ENCODE measurements at regions not wholly inside any gene's neighbourhood (a gene's known extent, or its start where the extent isn't known, plus 50 kb on each side); places are given as distances from the start of the nearest gene placed in this dataset.
"Not testable (repeated sequence)": the region's sequence is repeated elsewhere in the genome, so short reads cannot be mapped to it uniquely, and the experiment has no call there.

DNA sequence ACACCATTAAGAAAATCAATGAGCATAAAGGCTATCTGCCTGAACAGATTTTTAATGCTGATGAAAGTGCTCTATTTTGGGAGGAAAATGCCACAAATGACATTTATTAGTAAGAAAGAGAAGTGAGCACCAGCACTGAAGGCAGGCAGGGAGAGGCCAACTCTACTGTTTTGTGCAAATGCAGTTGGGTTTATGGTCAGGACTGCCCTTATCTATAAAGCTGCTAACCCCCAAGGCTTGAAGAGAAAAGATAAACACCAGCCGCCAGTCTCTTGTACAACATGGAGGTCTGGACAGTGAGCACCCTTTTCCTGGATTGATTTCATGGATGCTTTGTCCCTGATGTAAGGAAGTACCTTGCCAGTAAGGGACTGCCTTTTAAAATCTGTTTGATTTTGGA is 246.8 kb upstream of the SFSWAP start:
- no peak for DNase-seq

DNA sequence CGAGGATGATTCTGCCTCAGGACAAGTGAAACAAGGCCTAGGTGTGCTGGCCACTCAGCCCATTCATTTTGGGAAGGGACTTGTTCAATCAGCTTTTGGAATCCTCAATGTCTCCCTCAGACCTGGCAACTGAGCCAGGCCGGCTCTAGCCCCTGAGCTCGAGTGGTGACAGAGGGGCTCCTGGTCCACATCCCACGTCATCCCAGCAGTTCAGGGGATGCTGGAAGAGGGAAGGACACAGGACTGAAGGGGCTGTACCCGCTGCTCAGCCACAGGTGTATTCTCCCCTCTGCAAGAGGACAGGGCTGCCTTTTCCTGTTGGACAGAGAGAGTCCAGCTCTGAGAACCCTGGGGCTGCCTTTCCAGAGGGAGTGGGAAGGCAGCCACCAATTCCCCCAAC is 244.6 kb upstream of the SFSWAP start:
- no peak for DNase-seq

DNA sequence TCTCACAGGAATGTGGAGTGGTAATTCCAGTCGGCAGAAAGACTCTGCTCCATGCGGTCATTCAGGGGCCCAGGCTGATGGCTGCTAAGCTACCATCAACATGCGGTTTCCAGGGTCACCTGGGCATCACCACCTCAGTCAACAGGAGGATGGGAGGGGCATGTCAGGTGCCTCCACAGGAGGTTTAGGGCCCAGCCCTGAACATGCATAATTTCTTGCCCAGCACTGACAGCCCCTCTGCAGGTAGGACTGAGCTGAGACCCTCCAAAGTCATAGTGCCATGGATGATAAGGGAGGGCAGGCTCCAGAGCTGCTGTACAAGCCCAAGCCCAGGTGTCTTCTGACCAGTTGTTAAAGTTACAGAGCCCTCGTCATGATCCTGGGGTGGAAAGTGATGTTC is 244.0 kb upstream of the SFSWAP start:
- DNase-seq, result no peak

DNA sequence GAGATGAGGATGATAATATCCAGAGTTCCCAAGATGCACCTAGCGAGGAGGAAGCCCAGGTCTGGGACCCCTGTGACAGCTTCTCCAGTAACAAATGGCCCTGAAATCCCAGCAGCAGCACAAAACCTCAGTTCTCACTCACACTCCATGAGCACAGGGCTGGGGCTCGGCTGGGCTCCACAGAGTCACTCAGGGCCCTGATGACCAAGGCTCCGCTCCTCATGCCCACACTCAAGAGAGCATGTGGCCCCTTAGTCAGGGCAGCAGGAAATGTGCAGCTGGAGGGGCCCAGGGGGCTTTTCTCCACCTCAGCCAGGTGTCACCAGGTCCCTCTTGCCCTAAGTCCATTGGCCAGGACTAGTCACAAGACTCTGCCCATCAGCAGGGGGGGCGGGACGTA is 242.7 kb upstream of the SFSWAP start:
- no peak for DNase-seq

DNA sequence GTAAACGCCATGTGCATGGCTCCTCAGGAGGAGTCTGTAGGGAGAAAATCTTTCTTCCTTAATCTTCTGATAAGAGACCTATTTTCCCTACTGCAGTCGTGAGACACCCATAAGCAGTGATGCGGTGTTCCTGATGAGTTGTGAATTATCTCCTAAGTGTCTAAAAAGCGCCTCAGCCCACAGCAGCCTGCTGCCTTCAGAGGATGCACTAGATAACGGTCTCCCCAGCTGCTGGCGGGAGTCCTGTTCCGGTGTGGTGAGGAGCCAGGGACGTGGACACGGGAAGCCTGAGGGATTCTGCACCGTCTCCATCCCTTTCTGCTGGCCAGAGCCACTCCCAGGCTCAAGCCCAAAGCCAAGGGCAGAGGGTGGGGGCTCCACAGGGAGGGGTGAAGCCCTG is 240.9 kb upstream of the SFSWAP start:
- DNase-seq, result not testable (repeated sequence)

DNA sequence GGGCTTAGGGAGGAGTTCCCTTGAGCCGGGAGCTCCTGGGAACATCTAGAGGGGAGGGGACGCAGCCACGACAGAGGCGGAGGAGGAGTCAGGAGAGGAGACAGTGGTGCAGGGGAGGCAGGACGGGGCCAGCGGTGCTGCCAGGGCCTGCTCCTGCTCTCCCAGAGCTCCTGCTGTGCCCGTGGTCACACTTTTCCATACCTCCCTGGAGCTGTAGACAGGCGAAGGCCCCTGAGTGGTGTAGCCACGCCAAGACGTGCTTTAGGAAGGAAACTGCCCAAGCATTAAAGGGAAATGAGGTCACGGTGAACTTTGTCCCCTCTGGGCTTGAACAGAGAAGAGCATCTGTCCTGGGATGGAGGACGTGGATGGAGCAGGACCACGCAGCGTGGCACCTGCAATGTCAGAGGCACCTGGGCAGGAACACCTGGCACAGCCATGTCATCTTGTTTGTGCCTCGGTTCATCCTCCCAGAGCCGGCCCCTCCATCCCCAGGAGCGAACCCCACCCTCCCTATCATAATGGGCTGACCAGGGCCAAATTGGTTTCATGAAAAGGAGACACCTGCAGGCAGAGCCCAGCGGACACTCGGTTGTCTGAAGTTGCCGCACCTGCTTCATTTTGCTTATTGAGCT is 239.5 kb upstream of the SFSWAP start:
- no peak for DNase-seq

DNA sequence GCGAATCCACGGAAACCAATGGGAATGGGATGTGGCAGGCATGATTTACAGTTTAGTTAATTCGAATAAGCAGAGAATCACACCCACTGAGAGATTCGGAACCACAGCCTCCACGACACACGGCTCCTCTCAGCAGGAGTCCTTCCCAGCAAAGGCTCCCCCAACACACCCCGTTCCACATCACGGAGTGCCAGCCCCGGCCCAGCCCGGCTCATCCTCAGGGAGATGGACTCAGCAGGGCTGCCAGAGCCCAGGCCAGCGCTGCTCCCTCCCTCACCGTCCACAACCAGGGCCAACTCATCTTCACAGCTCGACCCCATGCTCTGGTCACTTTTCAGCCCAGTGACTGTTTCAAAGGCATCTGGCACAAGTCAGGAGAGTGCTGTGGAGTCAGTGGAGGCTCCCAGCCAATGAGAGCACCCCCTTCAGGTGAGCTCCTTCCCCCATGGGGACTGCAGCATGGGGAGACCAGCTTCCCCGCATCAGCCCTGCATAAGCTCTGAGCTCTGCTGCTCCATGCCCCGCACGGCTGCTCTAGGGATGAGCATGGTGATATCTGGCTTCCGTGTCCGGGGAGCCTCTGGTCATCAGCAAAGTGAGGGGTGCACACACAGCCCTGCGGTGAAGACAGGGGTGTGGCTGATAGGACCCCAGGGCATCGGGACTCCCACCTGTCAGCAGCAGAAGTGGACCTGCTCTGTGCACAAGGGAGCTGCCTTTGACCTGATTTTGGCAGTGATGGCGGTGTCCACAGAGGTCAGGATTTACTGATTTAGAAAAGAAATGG is 238.8 kb upstream of the SFSWAP start:
- no peak for DNase-seq

DNA sequence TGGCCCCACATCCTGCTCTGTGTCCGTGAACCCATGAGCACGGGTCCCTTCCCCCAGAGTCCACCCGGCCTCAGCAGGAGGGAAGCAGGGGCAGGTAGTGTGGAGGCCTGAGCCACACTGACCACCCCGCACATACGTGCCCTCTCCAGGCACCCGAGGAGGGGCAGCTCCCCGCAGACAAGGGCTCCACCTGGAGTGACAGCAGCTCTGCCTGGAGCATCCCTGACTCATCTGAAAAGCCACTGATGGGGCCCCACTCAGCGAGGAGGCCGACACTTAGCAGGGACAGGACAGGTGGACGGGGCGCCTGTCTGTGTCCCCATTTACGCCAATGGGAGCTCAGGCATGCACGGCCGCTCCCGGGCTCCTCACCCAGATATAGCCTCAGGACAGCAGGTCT is 237.6 kb upstream of the SFSWAP start:
- DNase-seq, result no peak

DNA sequence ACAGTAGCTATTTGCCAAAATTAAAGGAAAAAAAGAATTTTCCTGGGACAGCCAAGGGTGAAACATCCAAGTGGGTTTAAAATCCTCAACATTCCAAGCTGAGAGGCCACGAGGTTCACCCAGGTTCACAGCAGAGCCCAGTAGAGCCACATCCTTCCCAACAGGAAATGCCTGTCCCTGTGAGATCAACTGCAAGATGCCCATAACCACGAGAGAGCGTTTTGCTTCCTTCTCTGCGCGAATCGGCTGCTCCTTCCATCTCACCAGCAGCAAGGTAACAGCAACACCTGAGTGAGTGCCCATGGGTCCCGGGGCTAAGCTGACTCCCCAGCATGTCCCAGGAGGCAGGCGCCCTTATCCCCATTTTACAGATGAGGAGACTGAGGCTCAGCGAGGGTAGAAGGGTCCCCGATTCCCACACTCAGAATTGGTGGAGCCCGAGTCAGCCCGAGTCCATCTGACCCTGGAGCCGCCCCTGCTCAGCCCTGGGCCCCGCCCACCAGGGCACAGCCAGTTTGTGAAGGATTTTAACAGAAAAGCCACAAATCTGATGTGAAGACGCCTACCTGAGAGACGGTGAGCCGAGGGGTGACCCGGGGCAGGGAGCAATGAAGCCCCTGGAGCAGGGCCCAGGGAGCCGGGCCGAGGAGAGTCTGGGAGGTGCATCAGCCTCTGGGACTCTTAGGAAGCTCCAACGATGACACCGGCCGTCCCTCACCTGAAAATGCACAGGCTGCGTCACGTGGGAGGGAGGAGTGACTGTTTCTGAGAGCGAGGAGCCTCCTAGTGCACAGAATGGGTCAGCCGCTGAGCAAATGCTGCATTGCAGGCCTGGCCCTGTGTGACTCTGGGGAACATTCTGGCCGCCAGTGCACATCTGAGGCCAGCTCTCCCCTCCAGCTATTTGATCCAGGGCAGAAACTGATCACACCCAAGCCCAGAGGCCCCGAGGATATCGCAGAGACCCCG is 236.9 kb upstream of the SFSWAP start:
- no peak for DNase-seq

DNA sequence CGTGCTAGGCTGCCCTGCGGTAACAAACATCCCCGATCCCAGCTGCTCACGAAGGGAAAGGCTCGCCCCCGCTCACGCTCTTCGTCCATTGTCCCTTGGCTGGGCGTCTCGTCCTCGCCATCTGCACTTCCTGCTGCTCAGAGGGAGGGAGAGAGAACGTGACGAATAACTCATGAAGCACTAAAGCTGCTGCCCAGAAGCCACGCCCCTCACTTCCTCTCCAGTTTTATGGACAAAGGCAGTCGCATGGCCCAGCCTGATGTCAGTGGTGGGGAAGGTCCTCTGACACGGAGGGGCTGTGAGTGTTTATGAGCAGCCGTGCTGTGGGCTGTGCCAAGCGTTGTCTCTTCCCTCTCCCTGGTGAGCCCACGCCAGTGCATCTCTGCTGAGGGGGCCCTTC is 235.9 kb upstream of the SFSWAP start:
- DNase-seq, result not testable (repeated sequence)

DNA sequence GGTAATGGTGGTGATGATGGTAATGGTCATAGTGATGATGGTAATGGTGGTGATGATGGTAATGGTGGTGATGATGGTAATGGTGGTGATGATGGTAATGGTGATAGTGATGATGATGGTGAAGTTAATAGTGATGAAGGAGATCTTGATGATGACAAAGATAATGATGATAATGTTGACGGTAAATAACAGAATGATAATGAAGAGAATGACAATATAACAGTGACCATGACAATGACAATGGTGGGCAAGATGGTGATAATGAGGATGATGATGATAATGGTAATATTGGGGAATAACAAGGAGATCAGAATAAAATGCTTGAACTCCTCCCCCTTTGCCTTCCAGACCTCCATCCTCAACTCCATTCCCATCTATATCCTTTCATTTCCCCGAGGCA is 233.3 kb upstream of the SFSWAP start:
- DNase-seq, result no peak

DNA sequence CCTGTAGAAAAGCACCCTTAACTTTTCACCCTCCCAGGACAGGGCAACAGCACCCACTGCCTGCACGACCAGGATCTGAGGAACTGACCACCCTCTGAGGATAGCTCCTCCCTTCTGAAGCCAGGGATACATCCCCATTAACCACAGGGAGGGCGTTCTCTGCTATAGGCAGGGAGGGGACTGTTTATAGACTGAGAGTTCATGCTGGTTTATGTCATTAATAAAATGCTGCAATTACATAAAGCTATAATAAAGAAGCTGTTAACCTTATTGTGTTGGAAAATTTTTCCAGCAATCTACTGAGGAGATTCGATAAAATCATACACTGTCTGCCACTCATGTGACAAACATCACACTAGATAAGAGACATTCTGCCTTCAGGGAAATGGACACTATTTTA is 232.4 kb upstream of the SFSWAP start:
- DNase-seq, result no peak

DNA sequence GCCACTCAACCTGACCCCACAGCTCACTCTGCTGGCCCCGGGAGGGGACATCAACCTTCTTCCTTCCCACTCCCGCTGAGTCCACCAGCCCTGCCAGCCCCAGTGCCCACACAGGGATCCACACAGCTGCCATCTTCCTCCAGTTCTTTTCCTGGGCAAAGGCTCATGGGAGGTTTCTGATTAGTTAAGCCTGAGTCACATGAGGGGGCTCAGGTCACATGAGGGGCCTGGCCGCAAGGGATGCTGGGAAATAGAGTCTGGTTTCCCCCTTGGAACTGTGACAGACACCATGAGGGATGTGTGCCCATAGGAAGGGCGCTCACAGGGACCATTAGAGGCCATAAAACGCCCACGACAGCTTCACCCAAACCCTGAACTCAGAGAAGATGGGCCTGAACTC is 228.7 kb upstream of the SFSWAP start:
- DNase-seq, result no peak

DNA sequence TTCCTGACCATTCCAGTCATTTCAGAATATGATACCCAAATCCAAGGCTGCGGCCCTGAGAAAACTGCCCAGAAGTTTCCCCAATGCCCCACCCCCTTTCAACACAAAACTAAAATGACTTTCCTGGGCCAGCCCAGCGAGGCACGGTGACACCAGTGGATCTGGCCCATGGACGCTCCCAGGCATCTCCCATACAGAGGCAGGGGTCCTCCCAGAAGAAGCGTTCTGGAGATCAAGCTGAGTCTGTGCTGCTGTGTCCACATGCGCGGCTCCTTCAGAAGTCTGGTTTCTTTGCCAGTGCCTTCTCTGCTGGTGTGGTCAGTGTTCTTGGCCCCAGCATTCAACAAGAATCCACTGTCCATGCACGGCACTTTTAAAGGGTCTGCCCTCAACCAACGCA is 228.2 kb upstream of the SFSWAP start:
- DNase-seq, result no peak

DNA sequence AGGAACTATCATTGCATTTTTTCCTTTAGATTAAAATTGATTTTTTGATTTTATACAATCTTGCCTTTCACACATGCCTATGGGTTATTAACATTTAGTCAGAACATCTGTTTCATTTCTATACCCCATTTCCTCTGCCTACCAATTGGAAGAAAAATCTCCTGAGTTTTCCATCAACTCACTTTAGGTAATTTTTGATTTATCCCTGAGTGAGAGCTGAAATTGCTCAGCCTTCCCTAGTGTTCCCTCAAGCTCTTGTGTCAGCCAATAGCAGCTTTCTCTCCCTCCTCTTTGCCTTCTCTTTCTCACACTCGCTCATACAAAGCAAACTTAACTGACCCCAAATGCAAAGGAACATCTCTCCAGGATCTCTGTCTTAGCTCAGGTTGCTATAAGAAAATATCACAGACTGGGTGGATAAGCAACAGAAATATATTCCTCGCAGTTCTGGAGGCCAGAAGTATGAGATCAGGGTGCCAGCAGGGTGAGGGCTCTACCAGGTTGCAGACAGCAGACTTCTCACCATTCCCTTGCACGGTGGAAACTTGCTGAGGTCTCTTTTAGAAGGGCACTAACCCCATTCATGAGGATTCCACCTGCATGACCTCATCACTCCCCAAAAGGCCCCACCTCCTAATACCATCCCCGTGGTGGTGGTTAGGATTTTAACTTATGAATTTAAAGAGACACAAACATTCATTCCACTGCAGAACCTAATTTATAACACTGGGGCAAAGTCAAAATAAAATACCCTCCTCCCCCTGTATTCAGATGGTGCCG is 224.2 kb upstream of the SFSWAP start:
- no peak for DNase-seq

DNA sequence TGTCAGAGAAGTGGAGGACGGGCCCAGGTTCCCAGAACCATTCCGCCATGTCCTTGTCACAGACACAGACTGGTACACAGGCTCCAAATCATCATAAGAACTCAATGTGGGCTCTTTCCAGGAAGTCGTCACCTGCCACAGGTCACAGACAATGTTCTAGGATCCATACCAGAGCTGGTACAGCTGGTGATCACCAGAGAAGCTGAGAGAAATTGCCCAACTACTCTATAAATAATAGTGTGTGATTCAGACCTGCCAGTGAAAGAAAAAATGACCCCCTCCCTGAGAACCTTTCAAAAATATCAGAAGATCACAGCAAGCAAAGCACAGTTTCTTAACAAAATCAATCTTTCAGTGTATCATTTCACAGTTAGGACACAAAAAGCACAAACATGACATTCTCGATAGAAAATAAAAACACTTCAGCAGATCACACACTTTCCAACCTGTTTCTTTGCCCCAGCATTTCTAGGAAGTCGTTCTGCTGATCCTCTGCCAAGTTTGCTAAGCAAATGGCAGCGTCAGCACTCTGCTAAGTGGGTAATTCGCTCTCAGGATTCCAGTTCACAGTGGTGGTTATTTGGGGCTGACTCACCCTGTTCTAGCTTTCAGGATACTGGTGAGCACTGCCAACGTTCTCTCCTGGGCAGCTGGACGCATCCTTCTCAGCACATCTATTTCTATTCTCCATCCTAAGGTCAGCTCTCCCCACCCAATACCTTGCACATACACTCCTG is 223.3 kb upstream of the SFSWAP start:
- no peak for DNase-seq

DNA sequence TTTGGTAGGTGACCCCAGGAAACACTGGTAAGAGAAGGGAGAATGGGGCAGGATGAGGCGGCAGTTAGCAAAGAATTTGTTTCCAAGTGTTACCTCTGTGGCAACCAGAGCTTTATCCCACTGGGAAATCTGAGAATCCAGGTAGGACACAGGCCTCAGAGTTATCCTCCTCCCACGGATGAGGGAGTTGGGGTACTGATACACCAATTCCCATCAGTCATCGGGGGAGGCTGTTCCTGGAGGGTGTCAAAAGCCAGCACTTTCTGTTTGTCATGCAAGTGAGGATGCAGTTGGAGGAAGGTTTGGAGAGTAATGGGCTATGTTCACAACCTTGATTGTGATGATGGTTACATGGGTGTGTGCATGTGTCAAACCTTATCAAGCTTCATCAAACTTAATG is 221.2 kb upstream of the SFSWAP start:
- DNase-seq, result no peak

DNA sequence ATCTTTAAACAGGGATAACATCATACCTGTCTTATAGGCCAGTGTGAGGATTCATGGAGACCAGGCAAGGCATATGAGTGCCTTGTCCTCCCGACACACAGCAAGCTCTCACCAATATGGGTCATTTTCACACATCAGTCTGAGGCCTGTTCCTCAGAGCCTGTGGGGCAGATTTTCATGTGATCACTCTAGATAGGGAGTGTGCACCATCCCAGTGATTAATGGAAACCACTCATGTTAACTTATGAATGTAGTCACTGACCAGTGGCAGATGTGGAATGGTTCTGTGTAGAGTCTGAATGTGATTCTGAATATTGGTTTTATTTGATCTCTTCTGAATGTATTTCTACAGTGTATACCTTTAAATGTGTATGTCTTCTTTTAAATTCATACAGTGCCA is 219.7 kb upstream of the SFSWAP start:
- no peak for DNase-seq

DNA sequence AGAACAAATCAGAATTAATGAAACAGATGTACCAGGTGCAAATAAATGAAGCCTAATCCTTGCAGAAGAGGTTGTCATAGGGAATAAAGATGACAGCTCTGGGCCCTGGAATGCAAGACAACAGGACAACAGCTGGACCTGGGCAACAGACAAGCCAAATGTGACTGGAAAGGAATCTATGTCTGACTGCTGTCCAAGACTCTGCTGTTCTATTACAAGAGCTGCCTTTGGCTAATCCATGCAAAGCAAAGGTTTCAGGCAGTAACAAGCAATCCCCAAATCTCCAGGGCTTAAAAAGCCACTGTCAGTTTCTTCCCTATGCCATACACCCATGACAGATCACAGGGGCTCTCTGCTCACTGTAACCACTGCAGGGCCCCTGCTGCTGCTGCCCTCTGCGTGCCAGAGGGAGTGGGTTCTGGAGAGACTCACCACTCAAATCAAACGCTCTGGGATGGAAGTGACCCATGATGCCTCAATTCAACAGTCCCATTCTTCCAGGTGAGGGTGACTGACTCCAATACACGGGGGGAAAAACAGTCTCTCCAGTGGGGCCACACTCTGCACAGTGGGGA is 218.9 kb upstream of the SFSWAP start:
- DNase-seq, result no peak

DNA sequence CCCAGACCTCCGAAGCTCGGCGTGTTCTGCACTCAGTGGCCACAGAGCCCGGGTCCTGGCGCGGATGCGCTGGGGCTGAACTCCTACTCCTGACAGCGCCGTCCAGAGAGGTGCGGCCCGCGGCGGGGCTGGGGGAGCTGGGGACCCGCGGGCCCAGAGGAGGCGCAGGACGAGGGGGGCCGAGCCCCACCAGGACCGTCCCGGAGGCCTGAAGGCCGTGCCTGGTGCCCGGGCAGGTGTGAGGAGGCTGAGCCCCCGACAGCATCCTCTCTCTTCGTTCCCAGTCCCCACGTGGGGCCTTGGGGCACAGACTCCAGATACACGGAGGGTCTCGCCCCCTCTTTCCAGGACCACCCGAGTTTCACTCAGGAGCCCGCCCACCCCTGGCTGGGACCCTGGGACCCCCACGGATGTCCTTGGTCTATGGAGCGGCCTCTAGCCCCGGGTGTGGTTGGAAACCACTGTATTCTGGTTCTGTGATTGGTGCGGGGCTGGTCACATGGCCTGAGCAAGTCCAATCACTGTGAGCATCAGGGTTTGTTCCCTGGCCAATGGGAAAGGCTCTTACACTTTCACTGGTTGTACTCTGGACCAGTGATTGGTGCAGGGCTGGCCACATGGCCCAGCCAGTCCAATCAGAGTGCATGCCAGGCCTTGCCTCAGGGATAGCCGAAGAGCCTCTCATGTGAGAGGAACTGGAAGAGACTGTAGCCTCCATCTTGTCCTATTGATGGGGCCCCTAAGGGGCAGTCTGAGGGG is 217.6 kb upstream of the SFSWAP start:
- no peak for DNase-seq

DNA sequence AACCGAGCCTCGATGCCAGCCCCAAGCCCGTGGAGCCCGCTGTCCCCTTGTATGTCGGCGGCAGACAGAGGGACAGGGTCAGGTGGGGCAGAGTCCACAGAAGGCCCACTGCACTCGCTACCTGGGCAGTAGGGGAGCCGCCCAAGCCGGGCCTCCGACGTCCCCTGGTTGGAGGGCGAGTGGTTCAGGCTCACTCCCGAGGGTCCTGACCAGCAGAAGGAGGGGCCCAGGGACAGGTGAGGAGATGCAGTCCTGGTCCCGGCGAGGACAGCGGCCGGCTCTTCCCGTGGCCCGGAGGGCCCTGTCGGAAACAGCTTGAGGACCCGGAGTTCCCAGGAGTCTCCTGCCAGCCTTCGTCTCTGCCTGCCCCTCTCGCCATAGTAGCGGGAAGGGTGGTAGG is 216.7 kb upstream of the SFSWAP start:
- no peak for DNase-seq

All from stimulated activated CD4-positive, alpha-beta T cell treated with anti-CD3 and anti-CD28 coated beads, Interleukin-12 subunit alpha, Interleukin-12 subunit beta, amount 100 ng/mL, for 4 hours (primary cell).